ENCODE measurements at regions not wholly inside any gene's neighbourhood (a gene's known extent, or its start where the extent isn't known, plus 50 kb on each side); places are given as distances from the start of the nearest gene placed in this dataset.

- Histone ChIP-seq H3K4me2 (ENCODE audit: insufficient read depth, low read length) (no peak overlapping the region), H3K36me3 (ENCODE audit: control insufficient read depth in 2 of 2, extremely low read depth in 1 of 2, insufficient read depth in 2 of 2, low read length in 2 of 2) (no peaks in the 10 kb centered on the region), H3K9me3 (replicated peaks; ENCODE audit: control insufficient read depth, insufficient read depth, low read length) (peaks cover 13% of the 10 kb centered on the region), H3K9me1 (replicated peaks; ENCODE audit: control insufficient read depth, extremely low read depth, insufficient read depth, low read length) (no peaks in the 10 kb centered on the region), H3K4me3 (replicated peaks in 1 of 3; ENCODE audit: insufficient read depth in 1 of 3, low read depth in 1 of 3, low read length in 3 of 3) (no peak overlapping the region), H3K9ac (replicated peaks; ENCODE audit: extremely low read depth, insufficient read depth, low read length) (no peak overlapping the region), H3K4me1 (ENCODE audit: control insufficient read depth, extremely low read depth, insufficient read depth, low read length) (no peaks in the 10 kb centered on the region), H3K27me3 (ENCODE audit: control insufficient read depth in 2 of 2, insufficient read depth in 2 of 2, low read length in 2 of 2) (no peaks in the 10 kb centered on the region), H4K20me1 (replicated peaks; ENCODE audit: control insufficient read depth, extremely low read depth, insufficient read depth, low read length) (no peaks in the 10 kb centered on the region), H3K79me2 (ENCODE audit: control insufficient read depth, insufficient read depth, low read length) (no peaks in the 10 kb centered on the region), H2AFZ (ENCODE audit: low read depth, low read length) (no peak overlapping the region), H3K27ac (ENCODE audit: insufficient read depth, low read depth, low read length) (no peak overlapping the region)
- BruUV-seq (replicated peaks): no TSS peak
- dilution Hi-C loops (cut with MboI; ENCODE audit: extremely low pct_ligation_motif_present, low sequenced_read_pairs) (no loop called here), intact Hi-C loops (cut with micrococcal nuclease) (no loop called here)
- TF ChIP-seq POLR2AphosphoS5 (IDR thresholded peaks at IDR 0.05; ENCODE audit: insufficient read depth, low read depth, low read length): no peak
- no peak for TF ChIP-seq MAX (IDR thresholded peaks at IDR 0.05; ENCODE audit: insufficient read depth, insufficient read length)
- TF ChIP-seq EZH2 (IDR thresholded peaks at IDR 0.05; ENCODE audit: borderline replicate concordance, low read depth, low read length, severe bottlenecking): no peak
- TF ChIP-seq, protein P1, sequence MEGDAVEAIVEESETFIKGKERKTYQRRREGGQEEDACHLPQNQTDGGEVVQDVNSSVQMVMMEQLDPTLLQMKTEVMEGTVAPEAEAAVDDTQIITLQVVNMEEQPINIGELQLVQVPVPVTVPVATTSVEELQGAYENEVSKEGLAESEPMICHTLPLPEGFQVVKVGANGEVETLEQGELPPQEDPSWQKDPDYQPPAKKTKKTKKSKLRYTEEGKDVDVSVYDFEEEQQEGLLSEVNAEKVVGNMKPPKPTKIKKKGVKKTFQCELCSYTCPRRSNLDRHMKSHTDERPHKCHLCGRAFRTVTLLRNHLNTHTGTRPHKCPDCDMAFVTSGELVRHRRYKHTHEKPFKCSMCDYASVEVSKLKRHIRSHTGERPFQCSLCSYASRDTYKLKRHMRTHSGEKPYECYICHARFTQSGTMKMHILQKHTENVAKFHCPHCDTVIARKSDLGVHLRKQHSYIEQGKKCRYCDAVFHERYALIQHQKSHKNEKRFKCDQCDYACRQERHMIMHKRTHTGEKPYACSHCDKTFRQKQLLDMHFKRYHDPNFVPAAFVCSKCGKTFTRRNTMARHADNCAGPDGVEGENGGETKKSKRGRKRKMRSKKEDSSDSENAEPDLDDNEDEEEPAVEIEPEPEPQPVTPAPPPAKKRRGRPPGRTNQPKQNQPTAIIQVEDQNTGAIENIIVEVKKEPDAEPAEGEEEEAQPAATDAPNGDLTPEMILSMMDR (IDR thresholded peaks at IDR 0.05; ENCODE audit: extremely low read depth in 1 of 2, insufficient read depth in 1 of 2, low read depth in 1 of 2, low read length in 2 of 2): no peak
- no peak for TF ChIP-seq POLR2A (IDR thresholded peaks at IDR 0.05; ENCODE audit: low read depth, low read length)
- TF ChIP-seq FOS (IDR thresholded peaks at IDR 0.05; ENCODE audit: borderline replicate concordance, insufficient read depth, low read length): no peak
- TF ChIP-seq GATA2 (IDR thresholded peaks at IDR 0.05; ENCODE audit: insufficient read depth, insufficient read length, low read depth, low read length): no peak
- TF ChIP-seq JUN (IDR thresholded peaks at IDR 0.05; ENCODE audit: borderline replicate concordance, insufficient read depth, insufficient read length, low read depth): no peak
- no peak for TF ChIP-seq MYC (IDR thresholded peaks at IDR 0.05; ENCODE audit: low read depth, low read length)
- POLR2A ChIA-PET: no interaction called here
- CTCF ChIA-PET: no interaction called here
- DNase-seq (ENCODE audit: low read depth, low spot score): no peak
- FAIRE-seq: no peak
Observed at GRCh38 chr2:239589833-239590232, 189.0 kb upstream of the HDAC4 start.
